SKM-1 (cell line): ENCODE measurements at regions not wholly inside any gene's neighbourhood (a gene's known extent, or its start where the extent isn't known, plus 50 kb on each side); places are given as distances from the start of the nearest gene placed in this dataset.

Experiments
- DNase-seq: peaks from one replicate; lab custom pipeline; 2025; ENCODE audit not compliant: unreplicated experiment; lab: John Stamatoyannopoulos, UW

DNA sequence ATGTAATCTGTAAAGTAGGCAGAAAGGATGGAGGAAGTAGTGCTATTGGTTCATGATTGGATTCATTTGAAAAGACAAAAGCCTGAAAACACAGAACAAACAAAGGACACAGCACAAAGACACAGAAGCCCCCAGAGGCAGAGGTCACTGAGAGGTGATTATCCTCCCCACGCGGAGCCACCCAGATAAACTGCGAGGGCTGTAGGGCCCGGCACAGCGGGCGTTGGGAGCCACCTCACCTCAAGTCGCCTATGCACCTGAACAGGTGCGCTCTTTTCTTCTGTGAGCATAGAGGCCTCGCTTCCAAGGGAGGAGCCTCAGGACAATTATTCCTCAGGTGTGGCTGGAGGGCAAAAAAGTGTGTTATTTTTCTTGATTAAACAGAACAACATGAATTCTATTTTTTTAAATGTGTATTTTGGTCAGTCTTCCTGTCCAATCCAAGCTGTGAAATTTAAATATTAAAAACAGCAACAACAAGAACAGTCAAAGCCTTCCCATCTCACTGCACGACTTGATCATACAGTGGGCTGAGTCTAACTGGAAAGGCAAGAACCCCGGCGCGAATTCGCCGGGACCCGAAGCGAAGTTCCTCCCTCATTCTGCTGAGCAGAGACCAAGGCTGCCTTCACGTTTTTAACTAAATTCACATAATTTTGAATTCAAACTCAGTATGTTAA lies 205.3 kb downstream of the THBS2 start:
- no peak for DNase-seq

DNA sequence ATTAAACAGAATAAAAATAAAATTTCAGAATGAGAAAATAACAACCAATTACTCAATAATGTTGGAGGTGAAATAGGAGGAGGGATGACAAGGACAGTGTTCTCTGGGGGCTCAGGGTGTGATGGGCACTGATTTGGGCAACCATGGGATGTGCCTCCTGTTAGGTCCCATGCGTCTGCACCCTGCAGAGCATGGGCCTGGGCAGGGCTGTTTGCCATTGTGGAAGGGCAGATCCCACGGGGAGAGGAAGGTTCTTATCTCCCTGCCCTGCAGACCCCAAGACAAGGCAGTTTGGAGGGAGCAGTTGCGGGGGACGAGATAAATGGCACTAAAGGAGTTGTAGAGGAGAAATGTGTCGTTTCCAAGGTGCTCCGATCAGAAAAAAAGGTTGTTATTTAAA lies 206.3 kb downstream of the THBS2 start:
- no peak for DNase-seq

DNA sequence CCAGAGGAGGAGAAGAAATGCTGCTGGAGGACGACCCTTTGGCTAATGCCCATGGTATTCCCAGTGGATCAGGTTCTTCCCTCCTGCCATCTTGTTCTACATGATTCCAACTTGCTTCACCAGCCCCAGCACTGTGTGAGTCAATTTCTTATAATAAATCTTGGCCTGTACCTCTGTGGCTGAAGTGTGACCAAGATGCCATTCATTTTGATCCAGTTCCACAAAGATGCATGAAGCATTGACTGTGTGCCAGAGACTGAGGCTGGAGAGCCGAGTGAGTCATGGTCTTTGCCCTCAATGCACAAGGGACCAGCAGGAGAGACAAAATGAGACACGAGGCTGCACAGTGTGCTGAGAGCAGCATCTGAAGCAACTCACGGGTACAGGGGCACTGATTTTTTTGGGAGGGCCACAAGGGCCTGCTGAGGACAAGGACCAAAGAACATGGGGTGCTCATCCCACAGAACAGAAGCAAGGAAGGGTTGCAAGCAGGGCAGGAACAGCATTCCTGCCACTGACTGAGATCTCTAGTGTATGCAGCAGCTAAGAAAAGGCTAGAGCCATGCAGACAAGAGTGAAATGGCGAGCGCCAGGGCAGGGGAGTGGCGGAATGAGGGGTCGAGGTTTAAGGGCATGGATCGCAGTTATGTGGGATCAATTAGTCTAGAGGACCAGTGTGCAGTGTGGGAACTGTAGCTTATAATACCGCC lies 207.0 kb downstream of the THBS2 start:
- DNase-seq = no peak

DNA sequence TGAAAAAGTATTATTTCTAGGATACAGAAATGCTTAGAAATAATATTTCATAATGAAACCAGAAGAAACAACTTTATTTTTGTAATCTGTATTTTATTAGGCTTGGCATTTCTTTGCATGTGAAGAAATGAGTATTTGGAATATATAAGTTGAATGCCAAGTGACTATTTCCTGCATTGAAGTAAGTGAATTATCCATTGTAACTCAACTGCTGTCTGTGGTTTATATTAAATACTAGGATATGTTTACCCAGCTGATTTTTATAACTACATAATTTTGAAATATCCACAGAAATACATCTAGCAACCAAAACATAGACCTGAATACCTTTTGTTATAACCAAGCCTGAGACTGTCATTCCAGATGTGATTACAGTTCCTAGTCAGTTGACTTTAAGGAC lies 207.6 kb downstream of the THBS2 start:
- DNase-seq = no peak

DNA sequence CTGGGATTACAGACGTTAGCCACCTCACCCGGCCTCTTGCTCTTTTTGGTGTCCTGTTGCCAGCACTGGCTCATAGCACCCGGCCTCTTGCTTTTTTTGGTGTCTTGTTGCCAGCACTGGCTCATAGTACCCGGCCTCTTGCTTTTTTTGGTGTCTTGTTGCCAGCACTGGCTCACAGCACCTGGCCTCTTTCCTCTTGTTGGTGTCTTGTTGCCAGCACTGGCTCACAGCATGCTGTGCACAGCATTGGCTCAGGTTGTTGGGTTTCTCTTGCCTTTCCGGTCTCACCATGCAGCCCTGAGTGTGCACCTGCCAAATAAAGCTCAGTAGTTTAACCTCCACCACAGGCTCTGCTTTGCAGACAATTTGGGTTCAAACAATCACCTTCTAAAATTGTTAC lies 208.2 kb downstream of the THBS2 start:
- no peak for DNase-seq

DNA sequence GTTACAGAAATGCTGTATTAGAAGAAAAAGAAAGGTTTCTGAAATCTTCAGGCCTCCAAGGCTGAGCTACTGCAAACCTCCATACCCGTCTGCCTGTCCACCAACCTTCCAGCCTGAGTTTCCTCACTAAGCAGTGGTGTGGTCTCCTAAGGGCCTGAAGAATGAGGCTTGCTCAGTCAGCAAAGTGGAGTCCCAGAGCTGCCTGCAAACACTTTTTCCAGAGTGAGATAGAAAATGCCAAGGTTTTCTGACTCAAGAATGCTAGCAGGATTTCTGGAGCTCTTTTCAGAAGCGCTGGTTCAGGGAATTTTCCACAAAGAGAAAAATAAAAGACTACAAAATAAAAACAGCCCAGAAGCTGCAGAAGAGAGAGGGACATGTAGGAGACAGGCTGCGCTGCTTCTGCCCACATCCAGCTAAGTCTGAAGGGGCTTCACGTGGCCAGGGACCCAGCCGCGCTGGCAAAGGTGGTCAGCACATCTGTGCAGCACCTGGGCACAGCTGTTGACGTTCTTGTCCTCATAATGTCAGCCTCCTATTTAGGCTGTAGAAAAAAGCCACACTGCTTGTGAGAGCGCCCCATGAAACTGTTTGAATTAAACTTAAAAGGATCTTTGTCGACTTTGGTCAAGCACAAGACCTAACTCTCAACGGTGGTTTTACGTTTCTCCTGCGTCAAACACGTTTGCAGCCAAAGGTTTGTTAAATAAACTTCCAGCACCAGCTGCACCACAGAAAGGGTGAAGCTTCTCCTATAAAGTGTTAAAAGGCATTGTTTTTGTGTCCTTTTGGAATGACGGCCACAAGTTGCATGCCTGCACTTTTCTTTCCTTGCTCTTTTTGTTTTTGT lies 209.0 kb downstream of the THBS2 start:
- DNase-seq = no peak

DNA sequence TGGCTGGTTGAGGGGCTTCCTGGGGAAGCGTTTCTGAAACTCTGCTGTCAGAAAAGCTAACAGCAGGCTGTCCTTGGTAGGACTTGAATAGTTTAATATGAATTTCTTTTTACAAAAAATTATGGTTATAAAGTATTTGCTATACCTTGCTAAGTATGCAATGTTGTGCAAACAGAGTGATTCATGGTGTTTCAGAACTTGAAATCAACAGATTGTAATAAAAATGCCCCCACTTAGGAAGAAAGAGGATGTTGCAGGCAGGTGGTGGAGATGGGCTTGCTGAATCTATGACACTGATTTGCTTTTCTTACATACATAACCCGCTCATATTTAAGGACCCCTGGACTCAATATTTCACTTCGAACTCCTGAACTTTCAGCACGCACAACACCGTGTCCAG lies 211.6 kb downstream of the THBS2 start:
- no peak for DNase-seq

DNA sequence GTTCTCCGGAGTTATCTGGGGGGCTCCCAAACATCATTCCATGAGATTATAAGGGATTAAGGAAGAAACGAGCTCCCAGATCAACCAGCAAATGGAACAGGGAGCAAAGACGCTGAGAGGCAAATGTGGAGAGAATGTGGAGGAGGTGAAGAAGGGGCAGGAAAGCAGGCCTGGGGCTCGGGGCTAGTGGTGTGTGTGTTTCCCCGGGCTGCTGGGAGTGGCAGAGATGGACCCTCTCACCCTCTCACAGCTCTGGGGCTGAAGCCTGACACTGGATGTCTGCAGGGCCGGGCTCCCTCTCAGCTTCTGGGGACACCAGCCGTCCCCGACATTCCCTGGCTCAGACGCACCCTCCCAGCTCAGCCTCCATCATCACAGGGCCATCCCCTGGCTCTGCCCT lies 212.6 kb downstream of the THBS2 start:
- DNase-seq = no peak

DNA sequence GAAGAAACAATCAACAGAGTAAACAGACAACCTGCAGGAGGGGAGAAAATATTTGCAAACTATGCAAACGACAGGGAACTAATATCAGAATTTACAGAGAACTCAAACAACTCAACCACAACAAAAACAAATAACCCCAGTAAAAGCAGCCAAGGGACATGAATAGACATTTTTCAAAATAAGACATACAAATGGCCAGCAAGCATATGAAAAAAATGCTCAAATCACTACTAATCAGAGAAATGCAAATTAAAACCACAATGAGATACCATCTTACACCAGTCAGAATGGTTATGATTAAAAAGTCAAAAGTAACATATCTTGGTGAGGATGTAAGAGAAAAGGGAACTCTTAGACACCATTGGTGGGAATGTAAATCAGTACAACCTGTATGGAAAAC lies 215.0 kb downstream of the THBS2 start:
- no peak for DNase-seq

DNA sequence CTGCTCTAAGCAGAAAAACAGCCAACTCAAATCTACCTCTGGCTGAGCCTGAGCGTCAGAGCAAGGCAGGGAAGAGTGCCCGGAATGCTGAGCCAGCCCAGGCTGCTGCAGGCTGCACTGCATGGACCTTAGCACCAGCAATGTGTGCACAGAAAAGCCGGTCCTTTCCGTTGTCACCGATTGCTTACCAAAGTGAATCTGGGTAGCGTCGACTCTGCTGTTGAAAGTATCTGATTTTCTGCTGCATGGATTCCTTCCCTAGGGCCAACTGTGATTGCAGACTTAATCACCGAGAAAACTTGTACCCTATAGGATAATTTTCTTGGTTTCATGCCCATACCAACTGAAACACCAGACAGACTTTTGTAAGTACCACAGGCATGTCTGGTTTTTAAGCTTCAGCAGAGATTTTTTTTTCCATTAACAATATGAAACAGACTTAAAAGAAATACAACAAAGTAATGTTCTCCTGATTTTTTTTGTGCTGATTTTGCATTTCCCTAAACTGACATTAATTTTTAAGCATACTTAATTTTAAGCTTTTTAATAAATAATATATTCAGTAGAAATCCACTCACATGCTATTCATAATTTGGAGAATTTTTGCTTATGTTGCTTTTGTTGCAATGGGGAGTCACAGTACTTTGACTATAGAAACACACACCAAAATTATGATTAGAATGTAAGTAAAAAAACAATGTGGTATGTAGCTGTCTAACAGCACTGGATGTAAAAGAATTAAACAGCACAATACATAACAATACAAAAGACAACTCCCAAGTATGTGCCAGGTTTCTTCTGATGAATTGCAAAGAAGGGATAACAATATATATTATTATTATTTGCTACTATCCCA lies 218.0 kb downstream of the THBS2 start:
- DNase-seq = no peak

DNA sequence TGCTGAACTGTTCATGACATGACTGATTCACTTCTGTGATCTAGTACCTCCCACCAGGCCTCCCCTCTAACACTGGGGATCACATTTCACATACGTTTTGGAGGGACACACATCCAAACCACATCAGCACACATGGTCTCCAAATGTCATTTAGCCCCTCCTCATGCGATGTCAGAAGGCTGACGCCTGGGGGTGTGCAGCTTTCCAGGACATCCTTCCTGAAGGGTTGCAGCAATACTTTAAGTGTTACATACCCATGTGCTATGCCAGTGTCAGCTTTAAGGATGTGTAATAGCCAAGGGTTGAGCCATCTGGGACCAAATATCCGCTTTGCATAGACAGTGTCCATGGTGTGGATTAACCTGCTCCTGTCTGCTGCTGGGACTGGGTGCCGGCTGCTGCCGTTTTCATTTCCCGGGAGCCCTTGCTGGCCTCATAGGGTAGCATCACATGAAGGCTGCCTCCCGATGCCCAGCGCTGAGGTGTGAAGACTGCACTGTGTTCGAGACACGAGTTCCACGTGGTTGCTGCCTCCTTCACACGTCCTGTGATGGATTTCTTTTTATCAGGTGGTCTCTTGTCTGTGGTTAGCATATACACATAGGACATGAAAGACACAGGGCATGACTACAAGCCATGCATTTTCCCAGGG lies 219.0 kb downstream of the THBS2 start:
- DNase-seq = no peak

DNA sequence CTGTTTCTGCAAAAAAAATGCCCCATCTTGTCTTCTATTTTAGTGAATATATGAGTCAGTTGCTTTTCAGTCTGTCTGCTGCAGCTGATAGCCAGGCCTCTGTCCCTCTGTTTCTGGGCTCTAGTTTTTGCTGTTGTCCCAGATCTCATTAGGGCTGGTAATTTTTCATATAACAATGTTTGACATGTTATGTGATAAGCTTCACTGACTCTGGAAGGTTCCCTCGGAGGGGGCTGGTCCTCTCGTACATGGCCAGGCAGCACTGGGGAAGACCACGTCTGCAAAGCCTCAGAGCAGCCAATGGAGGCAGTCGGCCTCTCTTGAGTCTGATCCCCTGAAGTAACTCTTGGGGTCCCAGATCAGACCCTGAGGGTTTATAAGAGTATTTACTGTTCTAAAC lies 223.8 kb downstream of the THBS2 start:
- DNase-seq = no peak

DNA sequence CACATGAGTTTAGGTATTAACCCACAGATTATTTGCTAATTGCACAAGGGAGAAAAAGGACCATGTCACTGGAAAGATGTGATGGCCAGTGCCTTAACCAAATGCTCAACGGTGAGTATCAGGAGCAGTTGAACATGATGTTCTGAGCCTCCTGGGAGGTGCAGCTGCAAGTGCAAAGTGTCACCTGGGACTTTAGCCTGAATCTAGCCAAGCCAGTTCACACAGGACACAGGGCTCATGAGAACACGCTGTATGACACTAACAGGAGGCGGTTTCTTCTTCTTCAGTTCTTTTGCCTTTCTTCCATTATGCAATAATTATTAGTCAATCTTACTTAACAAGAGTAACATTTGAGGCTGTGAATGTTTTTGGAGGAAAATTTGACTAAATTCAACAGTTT lies 225.3 kb downstream of the THBS2 start:
- DNase-seq = no peak

DNA sequence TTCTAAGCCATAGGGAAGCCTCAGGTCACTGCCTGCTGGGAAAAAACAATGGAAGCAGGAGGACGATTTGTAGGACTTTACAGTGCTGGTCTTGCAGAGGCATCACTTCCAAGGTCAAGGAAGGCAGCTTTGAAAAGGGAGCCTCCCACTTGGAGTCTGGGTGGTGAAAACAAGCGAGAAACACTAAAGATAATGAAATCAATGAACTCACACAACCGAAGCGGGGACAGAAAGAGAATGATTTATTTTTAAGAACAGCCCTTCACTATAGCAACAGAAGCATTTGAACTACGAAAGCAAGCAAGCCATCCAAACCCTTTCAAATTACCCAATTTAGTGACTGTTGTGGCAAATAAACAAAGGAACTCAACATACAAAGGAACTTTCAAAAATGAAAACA lies 227.5 kb downstream of the THBS2 start:
- DNase-seq = no peak

DNA sequence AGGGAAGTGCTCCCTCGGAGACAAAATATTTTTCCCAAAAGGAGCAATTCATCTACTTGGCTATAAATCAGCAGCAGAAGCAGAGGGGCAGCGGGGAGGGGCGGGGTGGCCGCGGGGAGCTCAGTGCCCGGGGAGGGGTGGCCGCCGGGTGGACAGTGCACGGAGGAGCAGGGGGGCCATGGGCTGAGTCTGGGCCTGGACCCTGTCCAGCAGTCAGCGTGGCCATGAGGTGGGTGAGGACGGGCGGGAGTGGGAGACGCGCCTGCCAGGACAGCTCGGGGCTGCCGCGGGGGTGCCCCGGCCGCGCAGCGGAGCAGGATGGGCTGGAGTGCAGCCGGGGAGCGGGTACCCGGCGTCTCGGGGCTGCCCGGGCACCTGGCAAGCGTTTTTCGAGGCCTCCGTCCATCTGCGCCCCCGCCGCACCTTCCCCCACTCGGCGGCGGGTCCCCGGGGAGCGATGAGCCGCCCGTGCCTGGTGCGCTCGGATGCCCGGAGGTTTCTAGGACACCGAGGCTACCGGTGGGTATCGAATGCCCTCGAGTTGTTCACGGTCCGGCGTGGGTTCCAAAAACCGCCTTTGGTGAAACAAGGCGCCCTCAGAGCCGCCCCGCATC lies 229.5 kb downstream of the THBS2 start:
- no peak for DNase-seq

DNA sequence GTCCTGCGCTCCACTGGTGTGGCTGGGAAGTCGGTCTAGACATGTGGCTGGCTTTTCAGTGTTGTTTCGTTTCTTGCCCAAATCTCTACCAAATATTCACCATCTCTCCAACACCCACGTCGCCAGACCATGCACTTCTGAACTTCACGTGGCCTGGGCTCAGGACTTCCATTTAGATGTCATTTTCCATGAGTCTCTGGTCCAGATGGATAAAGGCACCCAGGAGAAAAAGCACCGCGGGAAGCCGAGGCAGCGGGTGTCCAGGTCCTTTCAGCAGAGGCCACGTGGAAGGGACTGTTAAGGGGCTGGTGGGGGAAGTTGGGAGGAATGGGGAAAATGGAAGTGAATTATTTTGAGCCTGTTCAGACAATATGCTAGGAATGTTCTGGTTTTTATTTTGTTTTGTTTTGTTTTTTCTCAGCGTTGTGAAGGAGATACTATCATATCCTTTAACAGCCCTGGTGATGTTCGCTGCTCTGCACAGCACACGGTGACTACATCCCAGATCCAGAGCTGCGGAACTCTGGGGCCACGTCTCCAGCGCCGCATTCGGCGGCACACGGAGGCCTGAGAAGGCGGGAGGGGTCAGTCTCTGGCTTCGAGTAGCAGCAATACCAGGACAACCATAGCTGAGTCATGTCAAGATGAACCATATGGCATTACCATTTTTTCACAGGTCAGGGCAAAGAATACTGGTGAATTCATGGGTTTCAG lies 230.3 kb downstream of the THBS2 start:
- no peak for DNase-seq

DNA sequence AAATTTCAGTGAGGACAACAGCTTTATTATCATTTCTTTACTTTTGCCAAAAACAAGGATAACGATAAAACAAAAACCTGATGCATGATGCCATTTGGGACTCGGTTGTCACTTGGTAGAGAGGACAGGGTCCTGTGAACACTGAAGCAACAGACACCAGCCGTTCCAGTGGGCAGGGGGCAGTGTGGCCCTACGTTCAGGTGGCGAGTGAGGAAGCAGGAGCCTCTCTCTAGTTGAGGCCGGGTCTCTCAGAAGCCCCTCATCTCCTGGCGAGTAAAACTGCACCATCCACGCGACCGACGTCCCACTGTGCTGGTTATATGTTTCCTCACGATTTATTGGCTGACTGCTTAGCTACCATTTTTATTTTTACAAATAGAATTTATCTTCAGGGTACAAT lies 231.6 kb downstream of the THBS2 start:
- no peak for DNase-seq

DNA sequence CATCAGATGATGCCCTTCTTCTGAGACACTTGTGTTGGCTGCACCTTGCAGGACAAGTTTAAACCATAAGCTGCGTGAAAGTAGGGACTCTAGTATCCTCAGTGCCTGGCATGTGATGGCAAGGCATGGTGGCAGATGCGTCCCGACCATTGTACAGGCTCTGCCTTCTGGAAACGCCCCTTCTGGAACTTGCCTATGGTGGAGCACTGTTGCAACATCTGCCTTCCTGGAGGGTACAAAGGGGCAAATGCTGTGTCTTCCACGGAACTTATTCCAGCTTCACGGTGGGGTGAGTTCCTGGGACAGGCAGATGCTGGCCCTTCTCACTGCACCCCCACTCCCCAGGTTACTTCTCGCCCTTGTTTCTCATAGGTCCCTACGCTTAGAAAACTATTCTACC lies 232.8 kb downstream of the THBS2 start:
- DNase-seq = no peak

DNA sequence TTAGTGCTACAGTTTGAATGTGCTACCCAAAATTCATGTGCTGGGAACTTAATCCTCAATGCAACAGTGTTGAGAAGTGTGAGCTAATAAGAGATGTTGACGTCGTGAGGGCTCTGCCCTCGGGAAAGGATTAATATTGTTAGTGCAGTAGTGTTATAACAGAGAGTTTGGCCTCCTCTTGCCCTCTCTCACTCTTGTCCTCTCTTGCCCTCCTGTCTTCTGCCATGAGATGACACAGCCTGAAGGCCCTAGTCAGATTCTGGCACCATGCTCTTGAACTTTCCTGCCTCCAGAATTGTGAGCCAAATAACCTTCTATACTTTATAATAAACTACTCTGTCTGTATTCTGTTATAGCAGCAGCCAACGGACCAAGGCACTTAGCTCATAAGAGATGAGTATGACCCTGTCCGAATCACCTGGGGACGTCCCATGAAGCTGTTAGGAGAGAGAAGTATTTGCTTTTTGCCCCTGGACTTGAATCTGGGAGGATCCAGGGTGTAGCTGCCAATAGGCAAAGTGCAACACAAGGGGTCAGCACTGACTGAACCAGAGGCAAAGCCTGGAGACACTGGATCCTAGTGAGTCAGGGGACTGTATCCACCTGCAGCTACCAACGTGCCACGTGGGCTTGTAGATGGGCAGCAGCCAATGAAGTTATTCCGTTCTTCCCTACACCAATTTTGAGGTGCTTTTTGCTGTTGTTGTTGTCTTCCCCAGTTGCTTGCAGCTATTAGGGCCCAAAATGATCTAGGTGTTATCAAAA lies 233.7 kb downstream of the THBS2 start:
- DNase-seq = no peak
